GM12878 (cell line): ENCODE measurements at regions not wholly inside any gene's neighbourhood (a gene's known extent, or its start where the extent isn't known, plus 50 kb on each side); places are given as distances from the start of the nearest gene placed in this dataset.

Source experiments
- ATAC-seq: fragments of 200-7000 bp; cut with Tn5 transposase; 3 replicates; pipeline ENCODE4 v1.9.1; 2020; ENCODE audit warnings: mild to moderate bottlenecking, moderate library complexity
- BruUV-seq: library from RNA; stranded (reverse); fragments of 400-500 nt; replicated peaks from 2 replicates; lab custom pipeline; 2021; lab: Mats Ljungman, UMichigan
- CTCF ChIA-PET: fragments of 300-600 bp; sonication (Branson Sonifier 250); formaldehyde crosslinking; extraction: SDS; loops from one replicate; lab custom pipeline; 2021; ENCODE audit warnings: inconsistent platforms; lab: Yijun Ruan, JAX
- POLR2A ChIA-PET: fragments of 350-600 bp; formaldehyde crosslinking; extraction: SDS; loops from one replicate; lab custom pipeline; 2021; ENCODE audit warnings: inconsistent platforms; lab: Charles Lee
- RAD21 ChIA-PET: fragments of 300-600 bp; sonication (Branson Sonifier 250); formaldehyde crosslinking; loops from one replicate; lab custom pipeline; 2023; ENCODE audit warnings: antibody characterized with exemption; ENCODE audit not compliant: unreplicated experiment; lab: Charles Lee
- SMC1A ChIA-PET: fragments of 300-600 bp; sonication (Branson Sonifier 250); formaldehyde crosslinking; loops from one replicate; lab custom pipeline; 2023; ENCODE audit not compliant: unreplicated experiment, uncharacterized antibody; lab: Charles Lee
- DNase-seq: peaks from one replicate; pipeline ENCODE4 v3.0.0-alpha.2; 2011; ENCODE audit warnings: low read depth, low spot score
- FAIRE-seq: peaks from 3 replicates; lab custom pipeline; 2011; peaks lifted over from hg19 to GRCh38; lab: Jason Lieb, UNC
- H2AFZ ChIP-seq: 2 replicates; pipeline ENCODE4 v1.6.0; 2011; ENCODE audit warnings: low read depth, low read length, control low read depth; ENCODE audit not compliant: control insufficient read depth
- H3K27ac ChIP-seq: 2 replicates; pipeline ENCODE4 v1.5.1; 2011; ENCODE audit warnings: control low read depth; ENCODE audit not compliant: control insufficient read depth, insufficient read depth
- H3K27me3 ChIP-seq, 2 experiments: replicated peaks in 1 of 2; 2 replicates each; pipeline versions ENCODE4 v1.6.0 to v1.6.1; 2011; ENCODE audit warnings: low read length in 1 of 2; ENCODE audit not compliant: control insufficient read depth in 2 of 2, insufficient read depth in 2 of 2
- H3K36me3 ChIP-seq, 2 experiments: 2 replicates each; pipeline ENCODE4 v1.5.1; 2011; ENCODE audit warnings: low read length in 1 of 2; ENCODE audit not compliant: control insufficient read depth in 2 of 2, insufficient read depth in 2 of 2
- H3K4me1 ChIP-seq: 2 replicates; pipeline ENCODE4 v1.6.1; 2011; ENCODE audit warnings: mild to moderate bottlenecking, low read length, moderate library complexity, mixed read lengths; ENCODE audit not compliant: control insufficient read depth, insufficient read depth
- H3K4me2 ChIP-seq: 2 replicates; pipeline ENCODE4 v1.6.0; 2011; ENCODE audit warnings: control low read depth; ENCODE audit not compliant: control insufficient read depth, insufficient read depth
- H3K4me3 ChIP-seq: fragments of 200-600 bp; sonication (generic); 2 replicates; pipeline ENCODE4 v1.5.1; 2016
- H3K79me2 ChIP-seq: 2 replicates; pipeline ENCODE4 v1.6.0; 2011; ENCODE audit warnings: low read length; ENCODE audit not compliant: control insufficient read depth, insufficient read depth
- H3K9ac ChIP-seq: 2 replicates; pipeline ENCODE4 v1.8.0; 2011; ENCODE audit warnings: low read length, control low read depth, mixed read lengths; ENCODE audit not compliant: control insufficient read depth, insufficient read depth
- H3K9me3 ChIP-seq: replicated peaks from 3 replicates; pipeline ENCODE4 v1.5.1; 2011; ENCODE audit warnings: mild to moderate bottlenecking, low read length; ENCODE audit not compliant: control insufficient read depth, insufficient read depth
- H4K20me1 ChIP-seq: 2 replicates; pipeline ENCODE4 v1.6.0; 2011; ENCODE audit not compliant: control insufficient read depth, insufficient read depth
- DPF2 ChIP-seq: fragments of 450-650 bp; IDR thresholded peaks from 2 replicates; pipeline ENCODE4 v1.6.1; 2017; ENCODE audit warnings: mild to moderate bottlenecking
- EP300 ChIP-seq, 2 experiments: fragments of 150-350 bp in 1 of 2; IDR thresholded peaks; 2 replicates each; pipeline ENCODE4 v1.6.1; 2011 to 2012; ENCODE audit warnings: low read depth in 2 of 2, low read length in 2 of 2, borderline replicate concordance in 1 of 2, improper control_type of control experiment in 1 of 2, inconsistent platforms in 1 of 2; ENCODE audit not compliant: control insufficient read depth in 1 of 2
- POLR2AphosphoS5 ChIP-seq: IDR thresholded peaks from 2 replicates; pipeline ENCODE4 v1.6.1; 2011; ENCODE audit warnings: mild to moderate bottlenecking, low read length, inconsistent platforms
- PRDM15 ChIP-seq: fragments of 450-650 bp; formaldehyde crosslinking; IDR thresholded peaks from 2 replicates; pipeline ENCODE4 v1.4.0; 2020; ENCODE audit warnings: mild to moderate bottlenecking, moderate library complexity
- RAD21 ChIP-seq: IDR thresholded peaks from 2 replicates; pipeline ENCODE4 v1.6.1; 2011; ENCODE audit warnings: mild to moderate bottlenecking, low read depth, low read length, moderate library complexity; ENCODE audit not compliant: insufficient read depth
- SIX5 ChIP-seq: IDR thresholded peaks from 2 replicates; pipeline ENCODE4 v1.6.1; 2011; ENCODE audit warnings: mild to moderate bottlenecking, low read depth, low read length, moderate library complexity; ENCODE audit not compliant: severe bottlenecking
- ZNF592 ChIP-seq: fragments of 450-650 bp; IDR thresholded peaks from 2 replicates; pipeline ENCODE4 v1.6.1; 2017; ENCODE audit warnings: mild to moderate bottlenecking, moderate library complexity
- WGBS: methylation state at CpG from one replicate; pipeline ENCODE4 v1.1.6; 2016; ENCODE audit warnings: low lambda C conversion rate; ENCODE audit not compliant: insufficient replicate concordance, insufficient coverage; ENCODE audit errors: missing lambda C conversion rate; 5-methylcytosine and 5-hydroxymethylcytosine counted together
- in situ Hi-C: fragments of 300-500 bp; cut with MboI; formaldehyde crosslinking; loops from 9 replicates; pipeline ENCODE4 v1.14.3; 2018; ENCODE audit warnings: mixed read lengths
- intact Hi-C: fragments of 100-400 bp; cut with micrococcal nuclease; formaldehyde crosslinking; loops from one replicate; pipeline ENCODE4 v1.14.2; 2022; ENCODE audit not compliant: unreplicated experiment

GRCh38 chr17:70375813-70376770 is 206.8 kb downstream of the KCNJ2 start:
- CTCF ChIA-PET: interaction anchor here (0.7 to 1.1 kb wide), 4 partner anchors 16 to 358 kb away, joined by 3 to 4 read pairs (median 4); no protein-coding TSS in a partner anchor
- intact Hi-C loops: no loop called here

GRCh38 chr17:70377654-70378053 is 208.3 kb downstream of the KCNJ2 start:
- in situ Hi-C loops: no loop called here
- intact Hi-C loops: no loop called here
- no peaks in the 10 kb centered on the region for H4K20me1 ChIP-seq
- BruUV-seq: no TSS peak
- ChIA-PET RAD21 (interaction anchor here (0.6 kb wide), 1 partner anchor 69 kb away, joined by 4 read pairs; no protein-coding TSS in a partner anchor), POLR2A (interaction anchor here (0.6 kb wide), 2 partner anchors 24 to 277 kb away, joined by 4 read pairs; no protein-coding TSS in a partner anchor), SMC1A (interaction anchor here (0.9 to 3.0 kb wide), 10 partner anchors 8 to 44 kb away, joined by 3 to 16 read pairs (median 4); no protein-coding TSS in a partner anchor), CTCF (interaction anchor here (0.8 kb wide), 1 partner anchor 8 kb away, joined by 3 read pairs; no protein-coding TSS in a partner anchor)
- H3K27me3 ChIP-seq: no peaks in the 10 kb centered on the region
- H3K4me1 ChIP-seq: no peaks in the 10 kb centered on the region
- H3K27ac ChIP-seq: no peak overlapping the region
- DNase-seq (no peak), ATAC-seq (no peak), FAIRE-seq (no peak)
- H3K9me3 ChIP-seq: no peaks in the 10 kb centered on the region
- WGBS: 30% methylated on average over 4 of the region's 4 CpGs
- no peak overlapping the region for H3K4me2 ChIP-seq
- no peak overlapping the region for H3K9ac ChIP-seq
- no peak overlapping the region for H2AFZ ChIP-seq
- no peak overlapping the region for H3K4me3 ChIP-seq
- H3K79me2 ChIP-seq: no peaks in the 10 kb centered on the region
- no peaks in the 10 kb centered on the region for H3K36me3 ChIP-seq
- TF ChIP-seq ZNF592 (no peak), EP300 (IDR thresholded peaks at IDR 0.05; ENCODE audit: borderline replicate concordance in 1 of 2, control insufficient read depth in 1 of 2, low read depth in 2 of 2, low read length in 2 of 2) (no peak), PRDM15 (CRISPR knock-in tag) (no peak), DPF2 (no peak), POLR2AphosphoS5 (no peak)

More at GRCh38 chr17:70375813-70376770, 206.8 kb downstream of the KCNJ2 start:
- no TSS peak for BruUV-seq
- no peaks in the 10 kb centered on the region for H3K27me3 ChIP-seq
- H3K4me2 ChIP-seq: no peak overlapping the region
- in situ Hi-C loops: no loop called here
- H2AFZ ChIP-seq: no peak overlapping the region
- 50% methylated on average over 4 of the region's 4 CpGs for WGBS
- POLR2A ChIA-PET: no interaction called here
- SMC1A ChIA-PET: interaction anchor here (0.9 to 3.0 kb wide), 9 partner anchors 10 to 237 kb away, joined by 3 to 16 read pairs (median 3); no protein-coding TSS in a partner anchor
- no peaks in the 10 kb centered on the region for H3K9me3 ChIP-seq
- no peaks in the 10 kb centered on the region for H3K4me1 ChIP-seq
- no peaks in the 10 kb centered on the region for H3K79me2 ChIP-seq
- H3K4me3 ChIP-seq: no peak overlapping the region
- no peak overlapping the region for H3K9ac ChIP-seq
- no peak for DNase-seq
- H3K36me3 ChIP-seq: no peaks in the 10 kb centered on the region
- TF ChIP-seq RAD21 (no peak), SIX5 (no peak)
- no peak for FAIRE-seq
- ATAC-seq: no peak
- RAD21 ChIA-PET: no interaction called here
- H4K20me1 ChIP-seq: no peaks in the 10 kb centered on the region
- no peak overlapping the region for H3K27ac ChIP-seq
